ENCODE measurements at regions not wholly inside any gene's neighbourhood (a gene's known extent, or its start where the extent isn't known, plus 50 kb on each side); places are given as distances from the start of the nearest gene placed in this dataset.

DNA sequence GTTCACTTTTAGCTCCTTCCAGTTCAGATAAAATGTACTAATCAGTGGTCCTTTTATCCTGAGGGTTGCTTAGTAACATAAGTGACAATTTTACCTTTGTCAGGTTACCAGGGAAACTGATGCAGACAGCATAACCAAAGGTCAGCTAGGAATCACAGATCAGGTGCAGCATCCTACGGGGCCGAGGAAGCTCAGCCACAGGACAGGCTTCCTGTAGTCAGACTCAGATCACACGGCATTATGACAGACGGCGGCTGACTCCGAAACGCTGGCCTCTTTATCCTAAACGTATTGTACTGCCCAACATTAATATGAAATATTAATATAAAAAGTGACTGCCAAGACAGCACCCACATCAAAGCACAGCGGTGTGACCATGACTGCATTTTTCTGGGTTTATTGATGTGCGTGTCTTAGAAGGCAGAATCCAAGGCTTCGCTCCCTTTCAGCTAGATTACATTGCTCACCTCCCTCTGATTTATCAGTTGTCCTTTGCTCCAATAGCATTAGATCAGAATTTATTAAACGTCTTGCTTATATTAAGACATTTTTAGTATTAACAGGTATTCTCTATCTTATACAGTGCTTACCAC lies 444.5 kb downstream of the CMPK2 start:
- DNase-seq, result no peak

GRCh38 chr2:6421888-6422287 lies 443.8 kb downstream of the CMPK2 start:
- DNase-seq, result no peak

DNA sequence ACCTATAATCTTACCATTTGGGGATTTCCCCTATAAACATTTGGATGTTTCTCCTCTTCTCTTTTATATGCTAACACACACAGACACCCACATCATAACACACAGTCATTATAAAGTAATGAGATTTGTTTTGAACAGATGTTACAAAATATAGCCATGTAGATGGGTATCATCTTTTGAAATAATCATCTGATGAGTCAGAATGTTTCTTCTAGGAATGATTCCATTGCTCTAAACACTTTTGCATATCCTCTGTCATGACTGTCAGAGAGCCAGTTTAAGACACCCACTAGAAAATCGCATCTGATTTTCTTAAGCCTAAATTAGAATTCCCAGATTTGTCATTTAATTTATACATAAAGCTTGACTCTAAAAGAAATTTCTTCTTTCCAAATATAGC lies 442.6 kb downstream of the CMPK2 start:
- DNase-seq, result no peak

DNA sequence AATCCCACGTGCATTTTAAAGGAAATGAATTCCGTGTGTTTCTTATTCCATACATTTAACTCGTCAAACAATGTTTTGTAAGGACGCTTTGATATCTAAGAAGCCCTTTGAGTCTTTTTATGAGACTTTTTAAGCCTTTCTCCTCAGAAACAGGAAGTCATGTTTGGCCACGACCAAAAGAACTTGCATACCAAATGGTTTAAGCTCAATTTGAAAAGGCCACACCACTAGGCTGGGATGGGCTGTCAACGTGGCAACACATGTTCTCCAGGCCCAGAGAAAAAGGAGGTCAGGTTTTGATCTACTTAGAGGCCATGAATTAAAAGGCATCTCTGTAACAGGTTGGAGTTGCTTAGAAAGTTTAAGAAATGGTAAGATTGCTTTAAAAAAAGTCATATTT lies 441.8 kb downstream of the CMPK2 start:
- peak; percentile 41 for DNase-seq

GRCh38 chr2:6425032-6425431 lies 440.7 kb downstream of the CMPK2 start:
- no peak for DNase-seq

DNA sequence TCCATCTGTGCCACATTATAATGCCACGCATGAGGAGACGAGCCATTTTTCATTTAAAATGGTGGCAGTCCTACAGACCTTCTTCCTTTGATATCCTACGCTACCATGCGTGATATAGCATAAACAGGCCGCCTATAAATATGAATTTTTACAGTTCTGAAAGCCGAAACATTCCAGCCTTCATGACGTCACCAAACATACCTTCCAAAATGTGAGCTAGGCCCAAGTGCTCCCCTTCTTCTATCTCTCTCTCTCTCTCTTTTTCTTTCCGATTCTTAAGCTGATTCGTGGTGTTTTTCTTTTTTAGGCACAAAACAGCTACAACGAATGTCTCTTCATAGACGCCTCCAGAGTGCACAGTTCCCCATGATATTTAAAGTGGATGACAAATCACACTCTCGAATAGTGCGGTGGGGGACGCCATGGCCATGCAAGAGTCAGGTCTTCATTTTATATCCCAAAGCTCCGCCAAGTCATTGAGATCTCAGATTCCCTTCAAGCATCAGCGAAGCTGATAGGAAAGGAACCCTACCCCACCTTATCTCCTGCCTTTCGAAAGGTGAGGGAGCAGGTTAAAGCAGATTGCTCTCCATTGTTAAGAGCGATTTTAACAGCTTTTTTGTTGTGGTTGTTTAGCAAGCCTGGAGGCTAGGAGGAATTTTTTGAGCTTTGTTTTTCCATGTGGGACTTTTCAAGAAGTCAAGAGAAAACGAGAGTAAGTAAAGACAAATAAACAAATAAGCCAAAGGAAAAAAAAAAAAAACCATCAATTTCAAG lies 436.3 kb downstream of the CMPK2 start:
- no peak for DNase-seq

DNA sequence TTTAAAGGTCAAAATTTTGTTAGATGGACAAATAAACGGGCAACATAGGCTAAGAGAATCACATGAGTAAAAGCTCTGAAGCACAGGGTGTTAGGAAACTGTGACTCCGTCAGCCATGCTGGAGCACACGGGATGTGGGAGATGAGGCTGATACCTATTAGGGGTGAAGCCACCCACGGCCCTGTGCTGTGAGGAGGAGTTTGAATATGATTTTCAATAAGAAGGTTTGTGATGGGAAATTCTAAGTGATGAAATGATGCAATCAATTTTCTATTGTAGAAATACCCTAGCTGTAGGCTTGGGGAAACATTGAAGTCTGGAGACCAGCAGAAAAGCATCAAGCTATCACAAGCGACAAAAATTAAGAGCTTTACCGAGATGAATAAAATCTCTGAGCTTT lies 431.3 kb downstream of the CMPK2 start:
- no peak for DNase-seq

GRCh38 chr2:6441800-6442199 lies 423.9 kb downstream of the CMPK2 start:
- no peak for DNase-seq

GRCh38 chr2:6442252-6442985 lies 423.3 kb downstream of the CMPK2 start:
- DNase-seq, result peak; percentile 52

DNA sequence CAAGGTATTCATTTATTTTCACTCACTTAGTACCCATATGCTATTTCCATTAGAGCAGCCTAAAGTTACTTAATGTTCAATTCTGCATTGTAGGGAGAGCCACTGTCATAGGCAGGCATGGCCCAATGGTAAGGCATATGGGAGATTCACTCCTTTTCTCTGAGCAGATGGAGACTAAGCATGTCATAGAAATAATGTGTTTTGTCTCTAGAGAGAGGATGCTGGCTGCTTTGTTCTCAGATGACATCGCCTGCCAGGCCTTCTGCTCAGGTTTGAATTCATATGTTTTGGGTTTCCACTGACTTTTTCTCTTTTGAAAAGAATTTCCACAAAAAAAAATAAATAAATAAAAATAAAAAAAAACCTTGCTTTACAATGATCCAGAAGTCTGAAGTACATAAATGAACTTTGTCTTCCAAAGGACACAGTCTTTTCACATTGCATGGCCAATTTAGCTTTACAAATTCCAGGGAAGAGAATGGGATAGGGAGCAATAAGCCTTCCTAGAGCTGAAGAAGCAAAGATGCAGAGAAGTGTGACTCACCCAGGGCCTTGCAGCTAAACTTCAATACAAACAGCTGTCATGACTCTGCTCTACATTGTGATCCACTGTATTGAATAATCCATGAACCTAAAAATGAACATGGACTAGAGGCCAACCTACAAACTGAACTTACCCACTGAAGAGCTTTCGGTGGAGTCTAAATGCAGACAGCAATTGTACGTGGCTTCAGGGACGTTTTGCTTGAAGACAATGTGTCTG lies 422.5 kb downstream of the CMPK2 start:
- peak; percentile 23 for DNase-seq

DNA sequence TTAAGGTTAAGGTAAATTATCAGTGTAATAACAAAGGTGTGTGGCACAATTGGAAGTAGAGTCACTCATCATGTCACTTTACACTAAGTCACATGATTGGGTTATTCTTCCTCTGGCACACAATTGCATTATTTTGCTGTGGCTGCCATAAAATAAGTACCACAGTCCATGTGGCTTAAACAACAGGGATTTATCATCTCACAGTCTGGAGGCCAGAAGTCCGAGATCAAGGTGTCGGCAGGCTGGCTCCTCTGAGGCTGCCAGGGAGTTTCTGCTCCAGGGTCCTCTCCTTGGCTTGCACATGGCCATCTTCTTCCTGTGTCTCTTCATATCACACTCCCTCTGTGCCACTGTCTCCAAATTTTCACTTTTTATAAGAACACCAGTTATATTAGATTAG lies 421.2 kb downstream of the CMPK2 start:
- no peak for DNase-seq

DNA sequence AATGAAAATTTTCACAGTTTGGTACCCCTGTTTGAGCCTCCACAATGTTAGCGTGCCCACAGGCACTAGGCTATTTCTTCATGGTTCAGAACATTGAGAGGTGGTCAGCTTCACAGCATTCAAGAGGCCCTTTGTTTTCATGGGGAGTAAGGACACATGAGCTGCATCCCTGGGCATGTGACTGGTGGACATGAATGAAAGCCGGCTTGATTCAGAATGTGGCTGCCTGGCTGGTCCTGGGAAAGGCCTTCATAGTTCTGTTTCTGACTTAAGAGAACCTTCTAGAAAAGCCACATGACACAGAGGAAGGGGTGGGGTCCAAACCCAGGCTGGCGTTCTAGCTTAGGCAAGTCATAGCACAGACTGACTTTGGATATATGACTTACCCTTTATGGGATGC lies 420.6 kb downstream of the CMPK2 start:
- DNase-seq, result no peak

- DNase-seq, result no peak
These were observed 418.6 kb downstream of the CMPK2 start for GRCh38 chr2:6446938-6447608.

DNA sequence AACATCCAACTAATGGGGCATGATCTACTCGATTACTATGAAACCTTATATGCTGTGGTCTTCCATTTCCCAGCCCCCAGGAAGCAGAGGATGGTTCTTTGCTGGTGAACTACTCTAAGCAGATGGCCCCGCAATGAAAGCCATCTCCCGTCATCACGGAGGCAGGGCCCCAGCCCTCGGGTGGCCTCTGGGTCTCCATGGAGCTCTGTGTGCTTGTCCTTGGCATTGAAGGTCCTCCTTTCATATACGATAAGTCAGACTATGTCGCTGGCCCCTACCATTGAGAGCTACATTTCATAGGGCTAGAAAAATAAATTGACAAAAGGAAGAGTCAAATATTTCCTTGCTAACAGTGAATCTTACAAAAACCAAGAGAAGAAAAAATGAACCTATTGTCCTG lies 416.8 kb downstream of the CMPK2 start:
- no peak for DNase-seq

DNA sequence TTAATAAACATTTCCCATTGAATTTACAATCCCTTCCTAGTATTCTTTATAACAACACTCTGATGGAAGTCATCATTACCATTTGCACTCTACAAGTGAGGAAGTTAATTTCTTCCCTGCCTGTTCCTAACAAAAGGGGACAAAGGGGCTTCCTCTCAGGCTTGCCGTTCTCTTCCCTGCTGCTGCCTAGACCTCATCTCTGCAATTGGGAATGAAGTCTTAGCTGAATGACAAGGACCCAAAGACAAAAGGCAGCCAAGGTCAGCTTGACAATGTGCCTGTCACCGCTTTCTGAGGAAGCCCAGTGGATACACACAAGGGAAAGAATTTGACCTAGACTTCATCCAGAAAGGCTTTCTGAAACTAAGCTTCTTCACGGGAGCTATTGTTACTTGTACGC lies 416.4 kb downstream of the CMPK2 start:
- DNase-seq, result peak; percentile 27

- no peak for DNase-seq
These were observed 412.8 kb downstream of the CMPK2 start for GRCh38 chr2:6452702-6453481.

- DNase-seq, result no peak
These were observed 411.3 kb downstream of the CMPK2 start for GRCh38 chr2:6454286-6454990.

GRCh38 chr2:6459138-6459537 lies 406.6 kb downstream of the CMPK2 start:
- no peak for DNase-seq

DNA sequence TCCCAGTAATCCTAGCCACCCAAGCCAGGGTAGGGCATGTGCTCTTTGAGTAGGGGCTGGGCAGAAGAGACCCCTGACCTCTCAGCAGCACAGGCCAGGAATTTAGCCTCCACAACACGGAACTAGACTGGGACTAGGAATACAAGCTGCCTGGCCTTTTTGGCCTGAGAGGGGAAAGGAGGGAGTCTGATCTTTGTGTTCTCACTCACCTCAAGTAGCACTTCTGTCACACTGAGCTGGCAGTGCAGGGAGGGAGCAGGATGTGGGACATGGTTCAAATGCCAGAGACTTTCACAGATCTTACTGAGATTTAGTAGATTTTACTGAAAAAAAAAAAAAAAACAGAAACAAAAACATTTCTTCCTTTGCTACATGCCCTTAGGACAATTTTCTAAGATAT lies 395.2 kb downstream of the CMPK2 start:
- DNase-seq, result no peak

- DNase-seq, result no peak
These were observed 394.3 kb downstream of the CMPK2 start for GRCh38 chr2:6471419-6471818.
